Keratinocyte (primary cell): ENCODE measurements at regions not wholly inside any gene's neighbourhood (a gene's known extent, or its start where the extent isn't known, plus 50 kb on each side); places are given as distances from the start of the nearest gene placed in this dataset.

Experiments used
- DNase-seq: peaks from one replicate; pipeline ENCODE4 v3.0.0-alpha.2; 2011; ENCODE audit warnings: low read depth, missing footprints, low spot score
- FAIRE-seq: peaks from 2 replicates; lab custom pipeline; 2011; peaks lifted over from hg19 to GRCh38; lab: Jason Lieb, UNC
- H2AFZ ChIP-seq: 2 replicates; pipeline ENCODE4 v1.6.0; 2012; ENCODE audit warnings: low read length, control low read depth, inconsistent platforms; ENCODE audit not compliant: control insufficient read depth
- H3K27ac ChIP-seq: 2 replicates; pipeline ENCODE4 v1.5.1; 2011; ENCODE audit warnings: low read length; ENCODE audit not compliant: control insufficient read depth, insufficient read depth
- H3K27me3 ChIP-seq: 3 replicates; pipeline ENCODE4 v1.6.0; 2011; ENCODE audit warnings: low read length; ENCODE audit not compliant: control insufficient read depth, insufficient read depth; ENCODE audit errors: extremely low read depth
- H3K36me3 ChIP-seq, 2 experiments: 2 replicates in 1 of 2; 3 replicates in 1 of 2; pipeline ENCODE4 v1.5.1; 2011; ENCODE audit warnings: low read length in 2 of 2, mild to moderate bottlenecking in 1 of 2; ENCODE audit not compliant: control insufficient read depth in 2 of 2, insufficient read depth in 2 of 2; ENCODE audit errors: extremely low read depth in 1 of 2
- H3K4me1 ChIP-seq: 3 replicates; pipeline ENCODE4 v1.5.1; 2011; ENCODE audit warnings: low read length; ENCODE audit not compliant: control insufficient read depth, insufficient read depth; ENCODE audit errors: extremely low read depth
- H3K4me2 ChIP-seq: 3 replicates; pipeline ENCODE4 v1.6.0; 2011; ENCODE audit warnings: low read depth, low read length; ENCODE audit not compliant: control insufficient read depth, insufficient read depth; ENCODE audit errors: extremely low read depth
- H3K4me3 ChIP-seq, 3 experiments: fragments of 200-600 bp in 1 of 3; sonication (generic) in 1 of 3; 2 replicates in 2 of 3; 3 replicates in 1 of 3; pipeline ENCODE4 v1.5.1; 2011 to 2016; ENCODE audit warnings: low read length in 3 of 3, mild to moderate bottlenecking in 3 of 3, control low read depth in 2 of 3, inconsistent platforms in 1 of 3, low read depth in 1 of 3, mixed read lengths in 1 of 3, mixed run types in 1 of 3, moderate library complexity in 1 of 3; ENCODE audit not compliant: control insufficient read depth in 2 of 3, insufficient read depth in 2 of 3; ENCODE audit errors: extremely low read depth in 1 of 3
- H3K79me2 ChIP-seq: 2 replicates; pipeline ENCODE4 v1.6.0; 2012; ENCODE audit warnings: low read length; ENCODE audit not compliant: control insufficient read depth, insufficient read depth
- H3K9ac ChIP-seq: 3 replicates; pipeline ENCODE4 v1.6.0; 2011; ENCODE audit warnings: low read length; ENCODE audit not compliant: control insufficient read depth, insufficient read depth; ENCODE audit errors: extremely low read depth
- H3K9me1 ChIP-seq: 3 replicates; pipeline ENCODE4 v1.6.0; 2011; ENCODE audit warnings: low read length; ENCODE audit not compliant: control insufficient read depth, insufficient read depth; ENCODE audit errors: extremely low read depth
- H3K9me3 ChIP-seq: 2 replicates; pipeline ENCODE4 v1.5.1; 2012; ENCODE audit warnings: low read depth, low read length; ENCODE audit not compliant: control insufficient read depth
- H4K20me1 ChIP-seq: 3 replicates; pipeline ENCODE4 v1.6.0; 2011; ENCODE audit warnings: low read length; ENCODE audit not compliant: control insufficient read depth, insufficient read depth; ENCODE audit errors: extremely low read depth
- CTCF ChIP-seq, 3 experiments: IDR thresholded peaks in 1 of 3; conservative IDR thresholded peaks in 1 of 3; optimal IDR thresholded peaks in 1 of 3; 2 replicates in 2 of 3; 3 replicates in 1 of 3; pipeline versions ENCODE3 to v1.5.1; 2011; ENCODE audit warnings: low read length in 3 of 3, mild to moderate bottlenecking in 3 of 3, moderate library complexity in 2 of 3, control low read depth in 1 of 3, inconsistent platforms in 1 of 3; ENCODE audit not compliant: insufficient read depth in 2 of 3; ENCODE audit errors: extremely low read depth in 1 of 3
- EZH2 ChIP-seq: IDR thresholded peaks from one replicate; pipeline ENCODE4 v1.6.1; 2012; ENCODE audit warnings: inconsistent platforms, mild to moderate bottlenecking, low read length, moderate library complexity
- dilution Hi-C: fragments of 300-500 bp; cut with MboI; formaldehyde crosslinking; loops from one replicate; pipeline ENCODE4 v1.7.0; 2020; ENCODE audit warnings: low sequenced_read_pairs; ENCODE audit not compliant: extremely low pct_ligation_motif_present

GRCh38 chr3:5800965-5801364 is 613.5 kb downstream of the EDEM1 start:
- H3K79me2 ChIP-seq: no peaks in the 10 kb centered on the region
- dilution Hi-C loops: no loop called here
- no peak overlapping the region for H3K9ac ChIP-seq
- no peak for TF ChIP-seq CTCF (optimal IDR thresholded peaks at IDR 0.05 in 1 of 3, IDR thresholded peaks at IDR 0.05 in 1 of 3, conservative IDR thresholded peaks at IDR 0.05 in 1 of 3; ENCODE audit: extremely low read depth in 1 of 3, insufficient read depth in 2 of 3, low read length in 3 of 3)
- no peak for TF ChIP-seq EZH2
- no peaks in the 10 kb centered on the region for H3K36me3 ChIP-seq
- H3K27ac ChIP-seq: no peak overlapping the region
- FAIRE-seq (no peak), DNase-seq (no peak)
- H3K9me3 ChIP-seq: no peaks in the 10 kb centered on the region
- no peaks in the 10 kb centered on the region for H3K4me1 ChIP-seq
- H3K4me3 ChIP-seq: no peak overlapping the region
- no peak overlapping the region for H3K4me2 ChIP-seq
- no peak overlapping the region for H2AFZ ChIP-seq
- no peaks in the 10 kb centered on the region for H3K27me3 ChIP-seq
- no peaks in the 10 kb centered on the region for H3K9me1 ChIP-seq
- H4K20me1 ChIP-seq: no peaks in the 10 kb centered on the region

GRCh38 chr3:5806192-5806591 is 618.7 kb downstream of the EDEM1 start:
- H3K36me3 ChIP-seq: no peaks in the 10 kb centered on the region
- no peaks in the 10 kb centered on the region for H3K4me1 ChIP-seq
- H3K9me3 ChIP-seq: no peaks in the 10 kb centered on the region
- H2AFZ ChIP-seq: no peak overlapping the region
- FAIRE-seq: no peak
- no peak overlapping the region for H3K9ac ChIP-seq
- DNase-seq: no peak
- no peak overlapping the region for H3K4me2 ChIP-seq
- H4K20me1 ChIP-seq: no peaks in the 10 kb centered on the region
- H3K9me1 ChIP-seq: no peaks in the 10 kb centered on the region
- TF ChIP-seq EZH2 (no peak), CTCF (optimal IDR thresholded peaks at IDR 0.05 in 1 of 3, IDR thresholded peaks at IDR 0.05 in 1 of 3, conservative IDR thresholded peaks at IDR 0.05 in 1 of 3; ENCODE audit: extremely low read depth in 1 of 3, insufficient read depth in 2 of 3, low read length in 3 of 3) (no peak)
- no peaks in the 10 kb centered on the region for H3K27me3 ChIP-seq
- no peak overlapping the region for H3K27ac ChIP-seq
- no peak overlapping the region for H3K4me3 ChIP-seq
- dilution Hi-C loops: no loop called here
- no peaks in the 10 kb centered on the region for H3K79me2 ChIP-seq
